H1 (cell line): ENCODE measurements at regions not wholly inside any gene's neighbourhood (a gene's known extent, or its start where the extent isn't known, plus 50 kb on each side); places are given as distances from the start of the nearest gene placed in this dataset.

ENCODE experiments used
- CTCF ChIA-PET: fragments of 300-600 bp; sonication (Branson Sonifier 250); formaldehyde crosslinking; loops from one replicate; lab custom pipeline; 2021; ENCODE audit not compliant: partially characterized antibody; lab: Charles Lee
- POLR2A ChIA-PET: fragments of 300-600 bp; sonication (Branson Sonifier 250); formaldehyde crosslinking; loops from one replicate; lab custom pipeline; 2021; ENCODE audit warnings: inconsistent platforms; ENCODE audit not compliant: partially characterized antibody; lab: Charles Lee
- DNase-seq, 2 experiments: peaks; one replicate each; pipeline versions ENCODE4 v3.0.0 to v3.0.0-alpha.2; 2010 to 2022; ENCODE audit warnings: low spot score in 2 of 2, low read depth in 1 of 2, mixed read lengths in 1 of 2
- FAIRE-seq: peaks from 2 replicates; lab custom pipeline; 2011; peaks lifted over from hg19 to GRCh38; lab: Jason Lieb, UNC
- H2AFZ ChIP-seq: 2 replicates; pipeline ENCODE4 v1.8.1; 2012; ENCODE audit warnings: low read length, inconsistent platforms
- H2AK5ac ChIP-seq: 2 replicates; pipeline ENCODE4 v1.6.1; 2013; ENCODE audit warnings: low read depth, low read length
- H2BK120ac ChIP-seq: replicated peaks from 2 replicates; pipeline ENCODE3; 2013; ENCODE audit warnings: low read depth, low read length, inconsistent platforms
- H2BK12ac ChIP-seq: 2 replicates; pipeline ENCODE4 v1.6.1; 2013; ENCODE audit warnings: low read depth, low read length
- H2BK15ac ChIP-seq: 2 replicates; pipeline ENCODE4 v1.6.1; 2013; ENCODE audit warnings: low read length
- H2BK20ac ChIP-seq: 2 replicates; pipeline ENCODE4 v1.6.1; 2013; ENCODE audit warnings: low read length
- H2BK5ac ChIP-seq: 2 replicates; pipeline ENCODE4 v1.6.1; 2013; ENCODE audit warnings: low read depth, low read length
- H3K14ac ChIP-seq: 2 replicates; pipeline ENCODE4 v1.6.1; 2013; ENCODE audit warnings: inconsistent platforms; ENCODE audit not compliant: insufficient read length
- H3K18ac ChIP-seq: 2 replicates; pipeline ENCODE4 v1.6.1; 2013; ENCODE audit warnings: low read length; ENCODE audit errors: extremely low read depth
- H3K23ac ChIP-seq: 2 replicates; pipeline ENCODE4 v1.6.1; 2013; ENCODE audit warnings: inconsistent platforms; ENCODE audit not compliant: insufficient read length
- H3K23me2 ChIP-seq: 2 replicates; pipeline ENCODE4 v1.6.1; 2013; ENCODE audit warnings: low read depth, low read length
- H3K27ac ChIP-seq: 2 replicates; pipeline ENCODE4 v1.6.1; 2011; ENCODE audit warnings: low read depth, low read length, inconsistent platforms
- H3K27me3 ChIP-seq, 4 experiments: replicated peaks in 1 of 4; 1 replicate in 1 of 4; 2 replicates in 3 of 4; pipeline versions ENCODE4 v1.6.1 to v1.8.1; 2011 to 2013; ENCODE audit warnings: low read length in 3 of 4, mild to moderate bottlenecking in 3 of 4, inconsistent platforms in 2 of 4, mixed read lengths in 2 of 4, moderate library complexity in 1 of 4; ENCODE audit not compliant: control insufficient read depth in 3 of 4, insufficient read depth in 3 of 4; ENCODE audit errors: extremely low read depth in 1 of 4
- H3K36me3 ChIP-seq, 4 experiments: 2 replicates each; pipeline versions ENCODE4 v1.6.1 to v1.8.1; 2011 to 2013; ENCODE audit warnings: mild to moderate bottlenecking in 4 of 4, low read length in 3 of 4, moderate library complexity in 2 of 4, control low read depth in 1 of 4, inconsistent platforms in 1 of 4; ENCODE audit not compliant: insufficient read depth in 4 of 4, control insufficient read depth in 2 of 4
- H3K4ac ChIP-seq: replicated peaks from 2 replicates; pipeline ENCODE3; 2013; ENCODE audit warnings: low read length, low read depth, mixed read lengths, inconsistent platforms; ENCODE audit not compliant: insufficient read length
- H3K4me1 ChIP-seq, 4 experiments: replicated peaks in 1 of 4; 1 replicate in 1 of 4; 2 replicates in 3 of 4; pipeline versions ENCODE4 v1.6.1 to v1.8.1; 2011 to 2013; ENCODE audit warnings: low read length in 3 of 4, inconsistent platforms in 2 of 4, mixed read lengths in 1 of 4; ENCODE audit not compliant: insufficient read depth in 4 of 4, control insufficient read depth in 3 of 4
- H3K4me2 ChIP-seq, 2 experiments: 2 replicates each; pipeline versions ENCODE4 v1.6.1 to v1.8.1; 2011 to 2013; ENCODE audit warnings: low read depth in 2 of 2, low read length in 2 of 2, control low read depth in 1 of 2, inconsistent platforms in 1 of 2, mild to moderate bottlenecking in 1 of 2; ENCODE audit not compliant: insufficient read depth in 1 of 2
- H3K4me3 ChIP-seq, 4 experiments: fragments of 200-600, 300-600 bp in 1 of 4; sonication (generic), shearing (Covaris generic), sonication (Bioruptor Twin) in 1 of 4; 2 replicates each; pipeline versions ENCODE4 v1.5.1 to v1.8.1; 2011 to 2016; ENCODE audit warnings: low read length in 4 of 4, low read depth in 3 of 4, control low read depth in 2 of 4, inconsistent platforms in 2 of 4, mild to moderate bottlenecking in 2 of 4, mixed read lengths in 1 of 4, moderate library complexity in 1 of 4; ENCODE audit not compliant: insufficient read depth in 2 of 4; ENCODE audit errors: extremely low read depth in 1 of 4
- H3K56ac ChIP-seq: replicated peaks from 2 replicates; pipeline ENCODE3; 2013; ENCODE audit warnings: low read depth, mild to moderate bottlenecking, mixed read lengths, low read length, inconsistent platforms; ENCODE audit not compliant: insufficient read length
- H3K79me1 ChIP-seq: 2 replicates; pipeline ENCODE4 v1.6.1; 2013; ENCODE audit warnings: low read depth, low read length, control low read depth
- H3K79me2 ChIP-seq, 2 experiments: 2 replicates each; pipeline versions ENCODE4 v1.6.1 to v1.8.1; 2012 to 2013; ENCODE audit warnings: low read length in 2 of 2, mild to moderate bottlenecking in 2 of 2, inconsistent platforms in 1 of 2; ENCODE audit not compliant: insufficient read depth in 2 of 2, control insufficient read depth in 1 of 2
- H3K9ac ChIP-seq, 4 experiments: replicated peaks in 1 of 4; 1 replicate in 1 of 4; 2 replicates in 3 of 4; pipeline versions ENCODE4 v1.6.1 to v1.8.1; 2011 to 2013; ENCODE audit warnings: low read depth in 3 of 4, low read length in 3 of 4, control low read depth in 2 of 4, mild to moderate bottlenecking in 2 of 4, moderate library complexity in 2 of 4, inconsistent platforms in 1 of 4; ENCODE audit errors: extremely low read depth in 1 of 4
- H3K9me3 ChIP-seq, 2 experiments: 2 replicates each; pipeline versions ENCODE4 v1.6.1 to v1.8.1; 2012 to 2013; ENCODE audit warnings: mild to moderate bottlenecking in 2 of 2, moderate library complexity in 2 of 2, control low read depth in 1 of 2, inconsistent platforms in 1 of 2, low read depth in 1 of 2, low read length in 1 of 2, mixed read lengths in 1 of 2; ENCODE audit not compliant: insufficient read depth in 2 of 2
- H4K20me1 ChIP-seq, 2 experiments: replicated peaks in 1 of 2; 2 replicates each; pipeline versions ENCODE3 to v1.8.1; 2011 to 2013; ENCODE audit warnings: inconsistent platforms in 2 of 2, low read length in 2 of 2, mild to moderate bottlenecking in 1 of 2; ENCODE audit not compliant: insufficient read depth in 2 of 2, control insufficient read depth in 1 of 2
- H4K5ac ChIP-seq: 2 replicates; pipeline ENCODE4 v1.6.1; 2013; ENCODE audit warnings: low read length, low read depth, mixed read lengths, inconsistent platforms; ENCODE audit not compliant: insufficient read length
- H4K8ac ChIP-seq: 2 replicates; pipeline ENCODE4 v1.8.0; 2013; ENCODE audit warnings: mild to moderate bottlenecking, moderate library complexity, low read length, inconsistent platforms; ENCODE audit not compliant: insufficient read depth; ENCODE audit errors: extremely low read depth
- H4K91ac ChIP-seq: replicated peaks from 2 replicates; pipeline ENCODE3; 2013; ENCODE audit warnings: low read length, mixed read lengths, inconsistent platforms; ENCODE audit not compliant: insufficient read length
- BRCA1 ChIP-seq: IDR thresholded peaks from 2 replicates; pipeline ENCODE4 v1.6.1; 2012; ENCODE audit warnings: low read depth, low read length, improper control_type of control experiment
- EP300 ChIP-seq, 2 experiments: IDR thresholded peaks; 1 replicate in 1 of 2; 2 replicates in 1 of 2; pipeline ENCODE4 v1.6.1; 2011 to 2012; ENCODE audit warnings: low read depth in 2 of 2, low read length in 2 of 2, mild to moderate bottlenecking in 2 of 2, borderline replicate concordance in 1 of 2, inconsistent platforms in 1 of 2, moderate library complexity in 1 of 2
- FOSL1 ChIP-seq: IDR thresholded peaks from 2 replicates; pipeline ENCODE4 v1.6.1; 2011; ENCODE audit warnings: mild to moderate bottlenecking, low read depth, low read length, moderate library complexity; ENCODE audit not compliant: insufficient read depth
- KDM4A ChIP-seq: IDR thresholded peaks from one replicate; pipeline ENCODE4 v1.7.1; 2012; ENCODE audit warnings: low read depth, mild to moderate bottlenecking, moderate library complexity, low read length, inconsistent platforms; ENCODE audit not compliant: severe bottlenecking
- MAFK ChIP-seq: IDR thresholded peaks from 2 replicates; pipeline ENCODE4 v1.6.1; 2012; ENCODE audit warnings: low read depth, mild to moderate bottlenecking, improper control_type of control experiment, low read length
- RAD21 ChIP-seq, 2 experiments: IDR thresholded peaks in 1 of 2; conservative IDR thresholded peaks in 1 of 2; 2 replicates each; pipeline ENCODE4 v1.6.1; 2011; ENCODE audit warnings: low read depth in 2 of 2, low read length in 2 of 2, improper control_type of control experiment in 1 of 2, inconsistent platforms in 1 of 2, mild to moderate bottlenecking in 1 of 2, moderate library complexity in 1 of 2
- SIX5 ChIP-seq: IDR thresholded peaks from 2 replicates; pipeline ENCODE4 v1.6.1; 2011; ENCODE audit warnings: mild to moderate bottlenecking, low read depth, low read length
- SP2 ChIP-seq: IDR thresholded peaks from 2 replicates; pipeline ENCODE4 v1.6.1; 2012; ENCODE audit warnings: mild to moderate bottlenecking, low read length, inconsistent platforms
- SUZ12 ChIP-seq: fragments of 200-600 bp; sonication (generic); IDR thresholded peaks from 2 replicates; pipeline ENCODE4 v1.6.1; 2012; ENCODE audit warnings: mild to moderate bottlenecking, inconsistent platforms, low read length, moderate library complexity, mixed read lengths
- TCF12 ChIP-seq: IDR thresholded peaks from 2 replicates; pipeline ENCODE4 v1.6.1; 2011; ENCODE audit warnings: low read depth, mild to moderate bottlenecking, low read length
- WGBS, 2 experiments: shearing (Covaris generic) in 1 of 2; methylation state at CpG; one replicate each; pipeline versions ENCODE4 v1.1.6 to v1.1.7; 2013 to 2015; ENCODE audit warnings: low lambda C conversion rate in 2 of 2, mixed read lengths in 2 of 2, inconsistent platforms in 1 of 2, low coverage in 1 of 2, missing lambda C conversion rate in 1 of 2; ENCODE audit not compliant: insufficient replicate concordance in 2 of 2, insufficient coverage in 1 of 2, insufficient read length in 1 of 2; ENCODE audit errors: extremely low coverage in 1 of 2, missing lambda C conversion rate in 1 of 2; 5-methylcytosine and 5-hydroxymethylcytosine counted together

DNA sequence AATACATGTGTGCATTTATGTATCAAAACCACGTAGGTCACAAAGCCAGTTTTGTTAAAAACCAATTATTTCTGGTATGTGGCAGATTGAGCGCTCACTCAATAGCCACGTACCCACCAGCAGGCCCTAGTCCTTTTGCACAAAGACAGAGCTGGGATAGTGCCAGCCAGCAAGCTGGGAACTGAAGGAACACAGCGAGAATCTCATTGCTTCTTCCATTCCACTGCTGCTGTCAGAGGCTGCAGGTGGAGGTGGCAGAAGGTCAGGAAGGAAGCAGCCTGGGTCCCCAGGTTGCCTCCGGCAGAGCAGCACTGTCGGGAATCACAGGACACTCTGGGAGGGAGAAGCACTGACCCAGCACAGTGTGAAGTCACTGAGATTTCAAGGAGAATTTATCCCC, 385.5 kb upstream of the PFKP start:
- H3K79me1 ChIP-seq, result no peaks in the 10 kb centered on the region
- no peak overlapping the region for H2AK5ac ChIP-seq
- no peak overlapping the region for H2BK120ac ChIP-seq
- no peaks in the 10 kb centered on the region for H3K79me2 ChIP-seq
- no peaks in the 10 kb centered on the region for H4K20me1 ChIP-seq
- no peak overlapping the region for H2BK5ac ChIP-seq
- no peak overlapping the region for H3K4me3 ChIP-seq
- no peak overlapping the region for H4K8ac ChIP-seq
- DNase-seq (no peak), FAIRE-seq (no peak)
- H3K36me3 ChIP-seq, result no peaks in the 10 kb centered on the region
- ChIA-PET CTCF (interaction anchor here (0.6 kb wide), 1 partner anchor 556 kb away, joined by 5 read pairs; no protein-coding TSS in a partner anchor), POLR2A (no interaction called here)
- WGBS, 2 experiments, result 84% methylated on average over 6 of the region's 6 CpGs; no CpG with 5 or more reads in 1 of the 2 experiments
- H2BK12ac ChIP-seq, result no peak overlapping the region
- no peaks in the 10 kb centered on the region for H3K9me3 ChIP-seq
- H3K23ac ChIP-seq, result no peak overlapping the region
- no peak overlapping the region for H3K56ac ChIP-seq
- no peak overlapping the region for H3K4me2 ChIP-seq
- no peak overlapping the region for H3K18ac ChIP-seq
- no peak overlapping the region for H4K91ac ChIP-seq
- H3K23me2 ChIP-seq, result no peaks in the 10 kb centered on the region
- H3K27ac ChIP-seq, result no peak overlapping the region
- no peaks in the 10 kb centered on the region for H3K4me1 ChIP-seq
- H3K14ac ChIP-seq, result no peak overlapping the region
- H2BK20ac ChIP-seq, result no peak overlapping the region
- no peak overlapping the region for H2AFZ ChIP-seq
- no peaks in the 10 kb centered on the region for H3K27me3 ChIP-seq
- no peak overlapping the region for H2BK15ac ChIP-seq
- no peak overlapping the region for H4K5ac ChIP-seq
- no peak overlapping the region for H3K4ac ChIP-seq
- H3K9ac ChIP-seq, result no peak overlapping the region
- TF ChIP-seq FOSL1 (no peak), BRCA1 (no peak), MAFK (no peak), EP300 (IDR thresholded peaks at IDR 0.05; ENCODE audit: borderline replicate concordance in 1 of 2, low read depth in 2 of 2, low read length in 2 of 2) (no peak), SIX5 (no peak), KDM4A (no peak), SUZ12 (no peak), RAD21 (IDR thresholded peaks at IDR 0.05 in 1 of 2, conservative IDR thresholded peaks at IDR 0.05 in 1 of 2; ENCODE audit: low read depth in 2 of 2, low read length in 2 of 2) (no peak), TCF12 (no peak), SP2 (no peak)
